ENCODE measurements at regions not wholly inside any gene's neighbourhood (a gene's known extent, or its start where the extent isn't known, plus 50 kb on each side); places are given as distances from the start of the nearest gene placed in this dataset.

DNA sequence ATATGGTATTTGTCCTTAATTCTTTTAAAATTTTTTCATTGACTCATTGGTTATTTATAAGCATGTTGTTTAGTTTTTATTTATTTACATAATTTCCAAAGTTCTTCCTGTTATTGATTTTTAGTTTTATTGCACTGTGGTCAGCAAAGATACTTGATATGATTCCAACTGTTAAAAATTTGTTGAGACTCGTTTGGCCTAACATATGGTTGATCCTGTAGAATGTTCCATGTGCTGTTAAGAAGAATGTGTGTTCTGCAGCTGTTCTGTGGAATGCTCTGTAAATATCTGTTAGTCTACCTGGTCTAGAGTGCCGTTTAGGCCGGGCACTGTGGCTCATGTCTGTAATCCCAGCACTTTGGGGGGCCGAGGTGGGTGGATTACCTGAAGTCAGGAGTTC lies 197.7 kb downstream of the CD109 start:
- TF ChIP-seq POLR2A (IDR thresholded peaks at IDR 0.05): no peak
- TF ChIP-seq, protein P1, sequence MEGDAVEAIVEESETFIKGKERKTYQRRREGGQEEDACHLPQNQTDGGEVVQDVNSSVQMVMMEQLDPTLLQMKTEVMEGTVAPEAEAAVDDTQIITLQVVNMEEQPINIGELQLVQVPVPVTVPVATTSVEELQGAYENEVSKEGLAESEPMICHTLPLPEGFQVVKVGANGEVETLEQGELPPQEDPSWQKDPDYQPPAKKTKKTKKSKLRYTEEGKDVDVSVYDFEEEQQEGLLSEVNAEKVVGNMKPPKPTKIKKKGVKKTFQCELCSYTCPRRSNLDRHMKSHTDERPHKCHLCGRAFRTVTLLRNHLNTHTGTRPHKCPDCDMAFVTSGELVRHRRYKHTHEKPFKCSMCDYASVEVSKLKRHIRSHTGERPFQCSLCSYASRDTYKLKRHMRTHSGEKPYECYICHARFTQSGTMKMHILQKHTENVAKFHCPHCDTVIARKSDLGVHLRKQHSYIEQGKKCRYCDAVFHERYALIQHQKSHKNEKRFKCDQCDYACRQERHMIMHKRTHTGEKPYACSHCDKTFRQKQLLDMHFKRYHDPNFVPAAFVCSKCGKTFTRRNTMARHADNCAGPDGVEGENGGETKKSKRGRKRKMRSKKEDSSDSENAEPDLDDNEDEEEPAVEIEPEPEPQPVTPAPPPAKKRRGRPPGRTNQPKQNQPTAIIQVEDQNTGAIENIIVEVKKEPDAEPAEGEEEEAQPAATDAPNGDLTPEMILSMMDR (IDR thresholded peaks at IDR 0.05 in 8 of 11, conservative IDR thresholded peaks at IDR 0.05 in 3 of 11): no peak
- TF ChIP-seq POLR2AphosphoS5 (IDR thresholded peaks at IDR 0.05): no peak
